ENCODE measurements at regions not wholly inside any gene's neighbourhood (a gene's known extent, or its start where the extent isn't known, plus 50 kb on each side); places are given as distances from the start of the nearest gene placed in this dataset.

GRCh38 chr3:20773320-20773984 is 587.4 kb upstream of the SGO1 start:
- no CpG with 5 or more reads among the region's 5 CpGs for WGBS (ENCODE audit: extremely low coverage, insufficient read length, low lambda C conversion rate)
- Histone ChIP-seq H2BK15ac (ENCODE audit: low read depth, low read length) (no peak overlapping the region), H4K5ac (ENCODE audit: insufficient read length, low read depth, low read length) (no peak overlapping the region), H4K20me1 (ENCODE audit: control insufficient read depth, insufficient read depth, insufficient read length) (no peaks in the 10 kb centered on the region), H3K4me1 (ENCODE audit: insufficient read depth, low read length) (no peaks in the 10 kb centered on the region), H3K23me2 (ENCODE audit: insufficient read length, low read depth, low read length, poor library complexity, severe bottlenecking) (no peaks in the 10 kb centered on the region), H3K27ac (ENCODE audit: insufficient read length, low read depth, low read length) (no peak overlapping the region), H2BK5ac (ENCODE audit: insufficient read length, low read length) (no peak overlapping the region), H3K9me3 (ENCODE audit: control insufficient read depth, low read depth, low read length) (no peaks in the 10 kb centered on the region), H3K14ac (ENCODE audit: insufficient read depth, low read length) (no peak overlapping the region), H3K79me1 (ENCODE audit: insufficient read depth, low read depth, low read length, poor library complexity, severe bottlenecking) (no peaks in the 10 kb centered on the region), H4K91ac (ENCODE audit: insufficient read length, low read depth, low read length) (no peak overlapping the region), H3K4ac (ENCODE audit: low read depth, low read length) (no peak overlapping the region), H3T11ph (ENCODE audit: low read length) (no peak overlapping the region), H3K79me2 (ENCODE audit: insufficient read depth, low read length) (no peaks in the 10 kb centered on the region), H2BK12ac (ENCODE audit: insufficient read length, low read depth, low read length) (no peak overlapping the region), H3K56ac (ENCODE audit: insufficient read length, low read depth, low read length) (no peak overlapping the region), H2BK20ac (ENCODE audit: low read depth, low read length, poor library complexity, severe bottlenecking) (no peak overlapping the region), H3K18ac (ENCODE audit: insufficient read length, low read depth, low read length) (no peak overlapping the region), H4K8ac (replicated peaks; ENCODE audit: insufficient read length, low read depth, low read length) (no peak overlapping the region), H2BK120ac (ENCODE audit: low read depth, low read length, poor library complexity, severe bottlenecking) (no peak overlapping the region), H2AK5ac (ENCODE audit: insufficient read length, low read length) (no peak overlapping the region), H3K27me3 (ENCODE audit: insufficient read depth, low read length) (no peaks in the 10 kb centered on the region), H2AFZ (ENCODE audit: low read length) (no peak overlapping the region), H3K9ac (ENCODE audit: extremely low read depth, insufficient read length, low read length) (no peak overlapping the region), H3K23ac (ENCODE audit: insufficient read length, low read depth, low read length) (no peak overlapping the region), H3K4me2 (ENCODE audit: insufficient read depth, insufficient read length, low read length) (no peak overlapping the region)
- Mint-ChIP-seq H3K36me3 (ENCODE audit: insufficient read depth in 1 of 3, low read depth in 3 of 3) (no peaks in the 10 kb centered on the region), H3K4me3 (no peak overlapping the region), H3K9me3 (no peaks in the 10 kb centered on the region), H3K27ac (peak overlapping the region in 1 of 3 experiments; percentile 32; a peak in 1 of 7 replicates), H3K4me1 (no peaks in the 10 kb centered on the region), H3K27me3 (ENCODE audit: low read depth) (no peaks in the 10 kb centered on the region)
- TF ChIP-seq CTCF (conservative IDR thresholded peaks at IDR 0.05): no peak
- DNase-seq: no peak

All from H9 (cell line).